ENCODE measurements at regions not wholly inside any gene's neighbourhood (a gene's known extent, or its start where the extent isn't known, plus 50 kb on each side); places are given as distances from the start of the nearest gene placed in this dataset.

DNA sequence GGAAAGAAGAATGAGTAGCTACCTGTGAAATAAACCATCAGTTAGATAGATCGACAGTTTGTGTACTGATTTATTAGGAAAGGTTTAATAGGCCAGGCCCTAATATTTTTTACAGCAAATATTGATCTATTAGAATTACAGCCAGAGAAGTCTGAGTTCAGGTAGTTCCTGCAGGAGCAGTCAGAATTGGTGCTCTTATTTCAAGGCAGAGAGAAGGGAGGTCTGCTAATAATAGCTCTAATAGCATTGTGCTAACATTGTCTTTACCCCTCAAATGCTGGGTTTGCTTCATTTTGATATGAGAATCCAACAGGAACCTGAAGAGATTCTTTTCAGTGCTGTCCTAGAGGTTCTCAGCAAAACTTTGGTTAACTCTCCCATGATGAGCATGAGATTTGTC, 343.8 kb upstream of the NAV3 start:
- Histone ChIP-seq H2AFZ (ENCODE audit: insufficient read depth, low read depth, low read length, poor library complexity, severe bottlenecking) (no peak overlapping the region), H4K20me1 (ENCODE audit: control insufficient read depth, insufficient read depth, low read length, poor library complexity, severe bottlenecking) (no peaks in the 10 kb centered on the region), H3K27ac (ENCODE audit: low read length in 2 of 2) (no peak overlapping the region), H3K4me1 (ENCODE audit: control insufficient read depth in 2 of 2, insufficient read depth in 2 of 2, low read length in 2 of 2) (no peaks in the 10 kb centered on the region), H3K4me2 (replicated peaks; ENCODE audit: low read depth, low read length, poor library complexity, severe bottlenecking) (no peak overlapping the region), H3K27me3 (replicated peaks in 1 of 4; ENCODE audit: control extremely low read depth in 1 of 4, control insufficient read depth in 3 of 4, insufficient read depth in 4 of 4, low read length in 3 of 4) (no peaks in the 10 kb centered on the region), H3K9ac (ENCODE audit: low read length) (no peak overlapping the region), H3K79me2 (ENCODE audit: control insufficient read depth, insufficient read depth, low read length) (no peaks in the 10 kb centered on the region), H3K9me3 (ENCODE audit: control extremely low read depth in 1 of 3, control insufficient read depth in 2 of 3, insufficient read depth in 1 of 3, low read length in 2 of 3) (no peaks in the 10 kb centered on the region), H3K4me3 (ENCODE audit: control extremely low read depth in 1 of 5, extremely low read depth in 1 of 5, insufficient read depth in 1 of 5, low read depth in 2 of 5, low read length in 4 of 5) (no peak overlapping the region), H3K36me3 (replicated peaks in 1 of 2; ENCODE audit: control extremely low read depth in 1 of 2, control insufficient read depth in 1 of 2, extremely low read depth in 1 of 2, insufficient read depth in 2 of 2, low read length in 1 of 2) (no peaks in the 10 kb centered on the region)
- no peak for ATAC-seq (ENCODE audit: low read depth)
- no peaks in the 10 kb centered on the region for H3K9me3 Mint-ChIP-seq (ENCODE audit: insufficient read depth)
- H3K27me3 Mint-ChIP-seq = no peaks in the 10 kb centered on the region
- WGBS (ENCODE audit: insufficient coverage) = no CpG with 5 or more reads among the region's 1 CpG
- H3K4me3 Mint-ChIP-seq = no peak overlapping the region
- ChIA-PET CTCF (no interaction called here), POLR2A (no interaction called here)
- no peak overlapping the region for H3K27ac Mint-ChIP-seq
- DNase-seq = no peak
- intact Hi-C loops (cut with micrococcal nuclease) = no loop called here
- no peak for TF ChIP-seq EZH2 (IDR thresholded peaks at IDR 0.05; ENCODE audit: borderline replicate concordance, insufficient read depth, low read depth, low read length, poor library complexity, severe bottlenecking)
- TF ChIP-seq CTCF (IDR thresholded peaks at IDR 0.05) = no peak
- no peaks in the 10 kb centered on the region for H3K4me1 Mint-ChIP-seq

DNA sequence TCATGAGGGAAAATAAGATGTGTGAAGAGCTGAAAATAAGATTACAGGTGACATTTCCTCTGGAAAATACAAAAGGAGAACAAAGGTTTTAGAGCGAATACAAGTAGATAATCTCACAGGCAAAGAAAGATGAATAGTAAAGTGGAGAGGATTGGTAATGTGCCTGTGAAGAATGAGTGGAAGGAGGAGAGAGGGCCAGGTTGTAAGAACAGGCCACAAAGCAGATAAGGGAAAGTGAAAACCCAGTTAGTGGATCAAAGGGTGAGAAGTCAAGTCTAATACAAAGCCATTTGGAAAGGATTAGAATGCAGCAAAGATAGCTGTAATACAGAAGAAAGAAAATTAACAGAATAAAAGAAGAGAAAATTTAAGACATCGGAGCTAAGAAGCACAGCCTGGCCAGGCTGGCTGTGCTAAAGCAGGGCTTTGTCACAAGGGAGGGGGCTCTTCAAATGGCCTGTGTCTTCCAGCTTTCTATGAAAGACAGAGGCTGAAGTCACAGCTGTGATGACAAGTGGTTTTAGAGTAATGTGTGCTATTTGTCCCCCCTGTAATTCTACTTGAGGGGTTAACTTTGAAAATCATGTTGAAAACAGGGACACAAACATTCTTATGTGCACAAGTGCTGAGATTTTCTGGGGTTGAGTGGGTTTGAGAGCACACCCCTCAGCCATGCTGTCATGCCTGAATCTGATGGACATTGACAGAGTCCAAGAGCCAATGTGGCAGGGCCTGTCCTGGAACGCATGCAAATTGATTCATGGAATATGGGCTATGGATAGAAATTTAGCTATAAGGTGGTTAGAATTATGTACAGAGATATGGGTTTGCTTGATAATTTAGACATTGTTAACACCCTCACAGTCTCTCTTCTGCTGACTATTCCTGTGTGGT, 344.5 kb upstream of the NAV3 start:
- no peak overlapping the region for H3K27ac Mint-ChIP-seq
- intact Hi-C loops (cut with micrococcal nuclease) = no loop called here
- no peak for TF ChIP-seq EZH2 (IDR thresholded peaks at IDR 0.05; ENCODE audit: borderline replicate concordance, insufficient read depth, low read depth, low read length, poor library complexity, severe bottlenecking)
- no peak for TF ChIP-seq CTCF (IDR thresholded peaks at IDR 0.05)
- no peaks in the 10 kb centered on the region for H3K27me3 ChIP-seq (replicated peaks in 1 of 4; ENCODE audit: control extremely low read depth in 1 of 4, control insufficient read depth in 3 of 4, insufficient read depth in 4 of 4, low read length in 3 of 4)
- no peaks in the 10 kb centered on the region for H3K9me3 ChIP-seq (ENCODE audit: control extremely low read depth in 1 of 3, control insufficient read depth in 2 of 3, insufficient read depth in 1 of 3, low read length in 2 of 3)
- no peak overlapping the region for H3K4me2 ChIP-seq (replicated peaks; ENCODE audit: low read depth, low read length, poor library complexity, severe bottlenecking)
- no peak overlapping the region for H3K4me3 ChIP-seq (ENCODE audit: control extremely low read depth in 1 of 5, extremely low read depth in 1 of 5, insufficient read depth in 1 of 5, low read depth in 2 of 5, low read length in 4 of 5)
- no peaks in the 10 kb centered on the region for H3K36me3 ChIP-seq (replicated peaks in 1 of 2; ENCODE audit: control extremely low read depth in 1 of 2, control insufficient read depth in 1 of 2, extremely low read depth in 1 of 2, insufficient read depth in 2 of 2, low read length in 1 of 2)
- no peaks in the 10 kb centered on the region for H3K4me1 ChIP-seq (ENCODE audit: control insufficient read depth in 2 of 2, insufficient read depth in 2 of 2, low read length in 2 of 2)
- WGBS (ENCODE audit: insufficient coverage) = 100% methylated on average over 3 of the region's 3 CpGs
- no peak overlapping the region for H2AFZ ChIP-seq (ENCODE audit: insufficient read depth, low read depth, low read length, poor library complexity, severe bottlenecking)
- no peaks in the 10 kb centered on the region for H4K20me1 ChIP-seq (ENCODE audit: control insufficient read depth, insufficient read depth, low read length, poor library complexity, severe bottlenecking)
- no peak overlapping the region for H3K27ac ChIP-seq (ENCODE audit: low read length in 2 of 2)
- H3K9me3 Mint-ChIP-seq (ENCODE audit: insufficient read depth) = no peaks in the 10 kb centered on the region
- DNase-seq (no peak), ATAC-seq (ENCODE audit: low read depth) (no peak)
- no peak overlapping the region for H3K9ac ChIP-seq (ENCODE audit: low read length)
- H3K27me3 Mint-ChIP-seq = no peaks in the 10 kb centered on the region
- H3K4me1 Mint-ChIP-seq = no peaks in the 10 kb centered on the region
- CTCF ChIA-PET = no interaction called here
- H3K79me2 ChIP-seq (ENCODE audit: control insufficient read depth, insufficient read depth, low read length) = no peaks in the 10 kb centered on the region
- no peak overlapping the region for H3K4me3 Mint-ChIP-seq
- POLR2A ChIA-PET = no interaction called here
